Nephron progenitor cell (in vitro differentiated cells): ENCODE measurements at regions not wholly inside any gene's neighbourhood (a gene's known extent, or its start where the extent isn't known, plus 50 kb on each side); places are given as distances from the start of the nearest gene placed in this dataset.

Experiments
- DNase-seq: peaks from one replicate; pipeline ENCODE4 v3.0.0; 2021
- H3K27ac Mint-ChIP-seq: 2 replicates; pipeline ENCODE4 v1.8.0; 2021; ENCODE audit warnings: mild to moderate bottlenecking, moderate library complexity, mixed read lengths
- H3K27me3 Mint-ChIP-seq: 2 replicates; pipeline ENCODE4 v1.8.0; 2021; ENCODE audit warnings: mild to moderate bottlenecking, low read depth, mixed read lengths; ENCODE audit not compliant: poor library complexity
- H3K36me3 Mint-ChIP-seq: 2 replicates; pipeline ENCODE4 v1.8.0; 2021; ENCODE audit warnings: low read depth, mixed read lengths
- H3K4me1 Mint-ChIP-seq: 2 replicates; pipeline ENCODE4 v1.8.0; 2021; ENCODE audit warnings: mixed read lengths
- H3K4me3 Mint-ChIP-seq: 2 replicates; pipeline ENCODE4 v1.8.0; 2021; ENCODE audit warnings: mild to moderate bottlenecking, moderate library complexity, mixed read lengths
- H3K9me3 Mint-ChIP-seq: 2 replicates; pipeline ENCODE4 v1.8.0; 2021; ENCODE audit warnings: mild to moderate bottlenecking, moderate library complexity, mixed read lengths
- CTCF ChIP-seq: fragments of 200-600 bp; sonication (generic); IDR thresholded peaks from 2 replicates; pipeline ENCODE4 v1.5.0; 2021; ENCODE audit warnings: antibody characterized with exemption

- Mint-ChIP-seq H3K4me1 (no peaks in the 10 kb centered on the region), H3K9me3 (no peaks in the 10 kb centered on the region), H3K27me3 (no peaks in the 10 kb centered on the region), H3K27ac (no peak overlapping the region), H3K4me3 (no peak overlapping the region), H3K36me3 (no peaks in the 10 kb centered on the region)
- DNase-seq: no peak
- no peak for TF ChIP-seq CTCF
These were observed 171.1 kb downstream of the KCTD12 start for GRCh38 chr13:76715075-76715474.

- Mint-ChIP-seq H3K27me3 (no peaks in the 10 kb centered on the region), H3K4me1 (no peaks in the 10 kb centered on the region), H3K9me3 (no peaks in the 10 kb centered on the region), H3K36me3 (no peaks in the 10 kb centered on the region), H3K4me3 (no peak overlapping the region), H3K27ac (no peak overlapping the region)
- TF ChIP-seq CTCF: no peak
- DNase-seq: no peak
These were observed 172.9 kb downstream of the KCTD12 start for GRCh38 chr13:76713280-76713679.

GRCh38 chr13:76711550-76712182 lies 174.5 kb downstream of the KCTD12 start:
- TF ChIP-seq CTCF: no peak
- Mint-ChIP-seq H3K27ac (no peak overlapping the region), H3K27me3 (no peaks in the 10 kb centered on the region), H3K4me1 (no peaks in the 10 kb centered on the region), H3K4me3 (no peak overlapping the region), H3K36me3 (no peaks in the 10 kb centered on the region), H3K9me3 (no peaks in the 10 kb centered on the region)
- no peak for DNase-seq

- Mint-ChIP-seq H3K27me3 (no peaks in the 10 kb centered on the region), H3K36me3 (no peaks in the 10 kb centered on the region), H3K9me3 (no peaks in the 10 kb centered on the region), H3K4me3 (no peak overlapping the region), H3K4me1 (no peaks in the 10 kb centered on the region), H3K27ac (no peak overlapping the region)
- DNase-seq: no peak
- no peak for TF ChIP-seq CTCF
These were observed 176.4 kb downstream of the KCTD12 start for GRCh38 chr13:76709851-76710250.

- Mint-ChIP-seq H3K27me3 (no peaks in the 10 kb centered on the region), H3K4me1 (no peaks in the 10 kb centered on the region), H3K36me3 (no peaks in the 10 kb centered on the region), H3K9me3 (no peaks in the 10 kb centered on the region), H3K4me3 (no peak overlapping the region), H3K27ac (no peak overlapping the region)
- TF ChIP-seq CTCF: no peak
- DNase-seq: no peak
These were observed 178.0 kb downstream of the KCTD12 start for GRCh38 chr13:76708138-76708688.

- TF ChIP-seq CTCF: no peak
- H3K4me1 Mint-ChIP-seq: no peaks in the 10 kb centered on the region
- H3K27me3 Mint-ChIP-seq: no peaks in the 10 kb centered on the region
- H3K4me3 Mint-ChIP-seq: no peak overlapping the region
- no peak overlapping the region for H3K27ac Mint-ChIP-seq
- no peaks in the 10 kb centered on the region for H3K9me3 Mint-ChIP-seq
- H3K36me3 Mint-ChIP-seq: no peaks in the 10 kb centered on the region
- no peak for DNase-seq
These were observed 178.8 kb downstream of the KCTD12 start for GRCh38 chr13:76707360-76707759.
